ENCODE measurements at regions not wholly inside any gene's neighbourhood (a gene's known extent, or its start where the extent isn't known, plus 50 kb on each side); places are given as distances from the start of the nearest gene placed in this dataset.

GRCh38 chr1:164061528-164061927 lies 497.5 kb upstream of the PBX1 start:
- Histone ChIP-seq H3K4me2 (ENCODE audit: insufficient read depth, low read length) (no peak overlapping the region), H3K9me3 (replicated peaks; ENCODE audit: control insufficient read depth, insufficient read depth, low read length) (no peaks in the 10 kb centered on the region), H3K27ac (ENCODE audit: insufficient read depth, low read depth, low read length) (no peak overlapping the region), H3K9me1 (replicated peaks; ENCODE audit: control insufficient read depth, extremely low read depth, insufficient read depth, low read length) (no peaks in the 10 kb centered on the region), H3K4me1 (ENCODE audit: control insufficient read depth, extremely low read depth, insufficient read depth, low read length) (no peaks in the 10 kb centered on the region), H3K27me3 (ENCODE audit: control insufficient read depth in 2 of 2, insufficient read depth in 2 of 2, low read length in 2 of 2) (no peaks in the 10 kb centered on the region), H3K36me3 (ENCODE audit: control insufficient read depth in 2 of 2, extremely low read depth in 1 of 2, insufficient read depth in 2 of 2, low read length in 2 of 2) (no peaks in the 10 kb centered on the region), H3K79me2 (ENCODE audit: control insufficient read depth, insufficient read depth, low read length) (no peaks in the 10 kb centered on the region), H3K9ac (replicated peaks; ENCODE audit: extremely low read depth, insufficient read depth, low read length) (no peak overlapping the region), H2AFZ (ENCODE audit: low read depth, low read length) (no peak overlapping the region), H4K20me1 (replicated peaks; ENCODE audit: control insufficient read depth, extremely low read depth, insufficient read depth, low read length) (no peaks in the 10 kb centered on the region), H3K4me3 (replicated peaks in 1 of 3; ENCODE audit: insufficient read depth in 1 of 3, low read depth in 1 of 3, low read length in 3 of 3) (no peak overlapping the region)
- BruUV-seq (replicated peaks) = no TSS peak
- intact Hi-C loops (cut with micrococcal nuclease) (no loop called here), dilution Hi-C loops (cut with MboI; ENCODE audit: extremely low pct_ligation_motif_present, low sequenced_read_pairs) (no loop called here)
- CTCF ChIA-PET = no interaction called here
- no peak for DNase-seq (ENCODE audit: low read depth, low spot score)
- POLR2A ChIA-PET = no interaction called here
- FAIRE-seq = no peak
- TF ChIP-seq MAX (IDR thresholded peaks at IDR 0.05; ENCODE audit: insufficient read depth, insufficient read length) (no peak), POLR2AphosphoS5 (IDR thresholded peaks at IDR 0.05; ENCODE audit: insufficient read depth, low read depth, low read length) (no peak), FOS (IDR thresholded peaks at IDR 0.05; ENCODE audit: borderline replicate concordance, insufficient read depth, low read length) (no peak), GATA2 (IDR thresholded peaks at IDR 0.05; ENCODE audit: insufficient read depth, insufficient read length, low read depth, low read length) (no peak), EZH2 (IDR thresholded peaks at IDR 0.05; ENCODE audit: borderline replicate concordance, low read depth, low read length, severe bottlenecking) (no peak), MYC (IDR thresholded peaks at IDR 0.05; ENCODE audit: low read depth, low read length) (no peak), JUN (IDR thresholded peaks at IDR 0.05; ENCODE audit: borderline replicate concordance, insufficient read depth, insufficient read length, low read depth) (no peak), CTCF (IDR thresholded peaks at IDR 0.05; ENCODE audit: extremely low read depth in 1 of 2, insufficient read depth in 1 of 2, low read depth in 1 of 2, low read length in 2 of 2) (no peak), POLR2A (IDR thresholded peaks at IDR 0.05; ENCODE audit: low read depth, low read length) (no peak)
